ENCODE measurements at regions not wholly inside any gene's neighbourhood (a gene's known extent, or its start where the extent isn't known, plus 50 kb on each side); places are given as distances from the start of the nearest gene placed in this dataset.
"Not testable (repeated sequence)": the region's sequence is repeated elsewhere in the genome, so short reads cannot be mapped to it uniquely, and the experiment has no call there.

DNA sequence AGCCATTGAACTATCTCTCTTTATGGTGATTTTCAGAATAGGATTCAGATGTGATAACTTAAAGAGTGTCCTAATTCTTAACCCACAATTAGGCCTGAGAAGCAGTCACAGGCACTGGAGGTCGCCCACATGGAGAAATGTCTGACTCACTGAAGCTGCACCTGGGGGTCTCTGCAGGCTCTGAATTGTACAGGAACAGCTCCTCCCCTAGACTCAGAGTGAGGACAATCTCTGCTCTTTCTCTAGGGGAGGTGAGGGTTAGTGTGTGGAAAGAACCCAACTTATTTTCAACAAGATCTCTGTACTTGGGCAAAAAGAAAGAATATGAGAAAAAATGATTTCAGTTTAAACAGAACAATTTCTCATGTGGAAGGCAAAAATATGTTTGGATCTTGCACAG, 1124.6 kb downstream of the TMEM121 start:
- TF ChIP-seq POLR2A (IDR thresholded peaks at IDR 0.05; ENCODE audit: low read depth, low read length) = no peak
- DNase-seq (ENCODE audit: insufficient read length, low spot score) (no peak), FAIRE-seq (no peak)

DNA sequence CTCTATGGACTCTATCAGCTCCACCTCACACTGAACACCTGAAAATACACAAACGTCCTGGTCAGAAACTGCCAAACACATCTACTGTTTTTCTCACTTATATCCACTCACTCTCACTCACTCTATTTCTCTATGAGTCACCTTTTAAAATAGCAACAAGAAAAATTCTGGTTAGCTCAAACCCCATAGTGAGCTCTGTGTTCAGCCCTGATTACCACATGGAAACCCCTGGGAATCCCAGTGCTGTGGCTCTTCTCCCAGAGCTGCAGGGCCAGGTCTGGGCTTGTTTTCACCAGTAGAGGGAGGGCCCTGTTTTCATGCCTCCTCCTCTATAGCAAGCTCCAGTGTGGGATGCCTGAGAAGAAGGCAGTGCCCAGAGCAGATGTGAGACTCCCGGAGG, 1126.1 kb downstream of the TMEM121 start:
- TF ChIP-seq POLR2A (IDR thresholded peaks at IDR 0.05; ENCODE audit: low read depth, low read length) = no peak
- DNase-seq (ENCODE audit: insufficient read length, low spot score) = no peak
- no peak for FAIRE-seq

DNA sequence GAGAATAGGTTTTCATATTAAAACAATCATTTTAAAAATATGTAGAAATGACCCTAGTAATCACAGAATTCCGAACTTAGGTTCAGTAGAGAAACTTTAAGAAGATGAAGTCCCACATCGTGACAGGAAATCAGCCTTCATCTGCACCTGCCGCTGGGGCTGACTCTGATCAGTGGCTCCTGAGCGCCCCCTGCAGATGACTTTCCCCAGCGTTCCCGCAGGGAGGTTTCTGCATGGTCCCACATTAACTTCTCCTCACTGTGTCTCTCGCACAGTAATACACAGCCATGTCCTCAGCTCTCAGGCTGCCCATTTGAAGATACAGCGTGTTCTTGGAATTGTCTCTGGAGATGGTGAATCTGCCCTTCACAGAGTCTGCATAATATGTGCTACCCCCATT, 1131.1 kb downstream of the TMEM121 start:
- DNase-seq (ENCODE audit: insufficient read length, low spot score) (no peak), FAIRE-seq (no peak)
- TF ChIP-seq POLR2A (IDR thresholded peaks at IDR 0.05; ENCODE audit: low read depth, low read length) = no peak

DNA sequence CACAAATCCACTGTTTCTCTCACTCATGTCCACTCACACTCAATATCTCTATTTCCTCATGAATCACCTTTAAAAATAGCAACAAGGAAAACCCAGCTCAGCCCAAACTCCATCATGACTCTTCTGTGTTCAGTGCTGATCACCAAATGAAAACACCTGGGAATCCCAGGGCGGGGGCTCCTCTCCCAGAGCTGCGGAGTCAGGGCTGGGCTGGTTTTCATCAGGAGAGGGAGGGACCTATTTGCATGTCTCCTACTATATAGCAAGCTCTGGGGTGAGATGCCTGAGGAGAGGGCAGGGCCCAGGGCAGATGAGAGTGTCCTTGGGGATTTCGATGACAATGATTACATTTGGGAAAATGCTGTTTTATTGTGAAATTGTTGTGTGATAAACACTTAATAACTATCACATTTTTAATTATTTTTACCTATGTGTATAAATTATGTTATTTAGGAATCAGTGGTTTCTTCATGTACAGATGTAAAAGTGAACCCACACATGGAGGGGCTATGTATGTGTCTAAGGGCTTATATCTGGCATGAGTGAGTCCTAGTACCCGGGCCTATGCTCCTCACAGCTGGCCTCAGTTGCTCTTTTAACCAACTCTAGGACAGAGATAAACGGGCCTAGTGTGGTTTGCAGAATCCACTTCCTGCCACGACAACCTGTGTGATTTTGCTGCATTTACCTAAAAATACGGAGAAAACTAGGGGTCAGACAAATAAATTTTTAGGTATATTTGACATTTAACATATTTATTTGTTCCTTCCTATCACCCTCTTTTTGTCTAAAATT, 1131.9 kb downstream of the TMEM121 start:
- FAIRE-seq; DNase-seq (ENCODE audit: insufficient read length, low spot score): not testable (repeated sequence)

- FAIRE-seq; DNase-seq (ENCODE audit: insufficient read length, low spot score): not testable (repeated sequence)
Observed at GRCh38 chr14:106661561-106661960, 1135.2 kb downstream of the TMEM121 start.

DNA sequence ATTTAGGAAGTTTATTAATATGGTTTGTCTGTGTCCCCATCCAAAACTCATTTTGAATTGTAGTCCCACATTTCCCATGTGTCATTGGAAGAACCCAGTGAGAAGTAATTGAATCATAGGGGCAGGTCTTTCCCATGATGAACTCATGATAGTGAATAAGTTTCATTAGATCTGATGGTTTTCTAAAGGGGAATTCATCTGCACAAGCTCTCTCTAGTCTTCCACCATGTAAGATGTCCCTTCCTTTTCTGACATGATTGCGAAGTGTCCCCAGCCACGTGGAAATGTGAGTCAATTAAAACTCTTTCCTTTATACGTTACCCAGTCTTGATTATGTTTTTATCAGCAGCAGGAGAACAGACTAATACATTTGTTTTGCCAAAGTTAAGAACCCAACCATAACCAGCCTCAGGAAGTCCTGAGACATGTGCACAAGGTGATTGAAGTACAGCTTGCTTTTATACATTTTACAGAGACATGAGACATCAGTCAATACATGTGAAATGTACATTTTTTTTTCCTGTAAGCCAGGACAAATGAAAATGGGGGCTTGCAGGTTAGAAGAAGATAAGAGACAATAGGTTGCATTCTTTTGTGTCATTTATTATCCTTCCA, 1136.7 kb downstream of the TMEM121 start:
- FAIRE-seq (no peak), DNase-seq (ENCODE audit: insufficient read length, low spot score) (no peak)
- no peak for TF ChIP-seq POLR2A (IDR thresholded peaks at IDR 0.05; ENCODE audit: low read depth, low read length)

DNA sequence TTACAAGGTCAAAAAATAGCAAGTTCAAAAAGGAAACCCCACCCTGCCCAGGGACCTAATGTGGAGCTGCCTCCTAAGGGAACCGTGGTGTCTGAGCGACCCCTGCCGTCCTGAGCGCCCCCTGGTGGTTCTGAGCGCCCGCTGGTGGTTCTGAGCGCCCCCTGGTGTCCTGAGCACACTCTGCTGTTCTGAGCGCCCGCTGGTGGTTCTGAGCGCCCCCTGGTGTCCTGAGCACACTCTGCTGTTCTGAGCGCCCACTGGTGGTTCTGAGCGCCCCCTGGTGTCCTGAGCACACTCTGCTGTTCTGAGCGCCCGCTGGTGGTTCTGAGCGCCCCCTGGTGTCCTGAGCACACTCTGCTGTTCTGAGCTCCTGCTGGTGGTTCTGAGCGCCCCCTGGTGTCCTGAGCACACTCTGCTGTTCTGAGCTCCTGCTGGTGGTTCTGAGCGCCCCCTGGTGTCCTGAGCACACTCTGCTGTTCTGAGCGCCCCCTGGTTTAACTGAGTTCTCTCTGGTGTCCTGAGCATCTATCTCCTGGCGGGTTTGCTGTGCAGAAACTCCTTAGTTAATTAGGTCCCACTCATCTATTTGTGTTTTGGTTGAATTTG, 1137.5 kb downstream of the TMEM121 start:
- not testable (repeated sequence) for FAIRE-seq; DNase-seq (ENCODE audit: insufficient read length, low spot score)

DNA sequence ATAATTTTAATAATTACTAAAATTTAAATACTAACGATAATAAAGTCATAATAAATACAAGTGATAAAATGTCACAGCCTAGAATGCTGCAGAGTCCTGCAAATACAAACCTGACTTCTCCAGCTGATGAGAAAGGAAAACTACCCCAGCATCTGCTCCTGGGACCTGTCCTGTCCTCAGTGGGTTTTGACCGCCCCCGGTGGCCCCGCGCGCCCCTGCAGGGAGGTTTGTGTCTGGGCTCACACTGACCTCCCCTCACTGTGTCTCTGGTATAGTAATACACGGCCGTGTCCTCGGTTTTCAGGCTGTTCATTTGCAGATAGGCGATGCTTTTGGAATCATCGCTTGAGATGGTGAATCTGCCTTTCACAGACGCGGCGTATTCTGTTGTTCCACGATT, 1139.4 kb downstream of the TMEM121 start:
- FAIRE-seq (no peak), DNase-seq (ENCODE audit: insufficient read length, low spot score) (no peak)
- no peak for TF ChIP-seq POLR2A (IDR thresholded peaks at IDR 0.05; ENCODE audit: low read depth, low read length)

DNA sequence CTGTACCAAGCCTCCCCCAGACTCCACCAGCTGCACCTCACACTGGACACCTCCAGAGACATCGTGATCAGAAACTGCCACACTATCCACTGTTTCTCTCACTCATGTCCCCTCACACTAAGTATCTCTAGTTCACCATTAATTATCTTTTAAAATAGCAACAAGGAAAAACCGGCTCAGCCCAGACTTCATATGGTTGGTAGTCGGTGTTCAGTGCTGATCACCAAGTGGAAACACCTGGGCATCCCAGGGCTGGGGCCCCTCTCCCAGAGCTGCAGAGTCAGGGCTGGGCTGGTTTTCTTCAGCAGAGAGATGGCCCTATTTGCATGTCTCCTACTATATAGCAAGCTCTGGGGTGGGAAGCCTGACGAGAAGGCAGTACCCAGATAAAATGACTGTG, 1140.0 kb downstream of the TMEM121 start:
- no peak for FAIRE-seq
- no peak for DNase-seq (ENCODE audit: insufficient read length, low spot score)
- no peak for TF ChIP-seq POLR2A (IDR thresholded peaks at IDR 0.05; ENCODE audit: low read depth, low read length)

DNA sequence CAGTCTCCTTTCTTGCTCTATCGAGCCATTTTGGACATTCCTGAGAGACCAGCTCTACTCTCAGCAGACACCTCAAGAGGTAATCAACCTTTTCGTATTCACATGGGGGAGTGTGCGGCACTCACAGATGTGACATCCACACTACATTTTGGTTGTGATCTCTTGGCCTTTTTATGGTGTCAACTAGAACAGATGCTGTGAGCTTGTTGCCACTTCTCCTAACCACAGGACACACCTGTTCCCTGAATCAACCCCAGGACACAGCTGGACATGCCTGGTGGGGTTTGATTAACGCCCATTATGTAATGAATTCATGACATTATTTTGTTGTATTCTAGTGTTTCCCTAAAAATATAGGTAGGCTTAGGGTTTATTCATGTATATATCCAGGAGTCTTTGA, 1143.6 kb downstream of the TMEM121 start:
- DNase-seq (ENCODE audit: insufficient read length, low spot score) (no peak), FAIRE-seq (no peak)
- TF ChIP-seq POLR2A (IDR thresholded peaks at IDR 0.05; ENCODE audit: low read depth, low read length) = no peak

- FAIRE-seq; DNase-seq (ENCODE audit: insufficient read length, low spot score): not testable (repeated sequence)
Observed at GRCh38 chr14:106674093-106674492, 1147.7 kb downstream of the TMEM121 start.

DNA sequence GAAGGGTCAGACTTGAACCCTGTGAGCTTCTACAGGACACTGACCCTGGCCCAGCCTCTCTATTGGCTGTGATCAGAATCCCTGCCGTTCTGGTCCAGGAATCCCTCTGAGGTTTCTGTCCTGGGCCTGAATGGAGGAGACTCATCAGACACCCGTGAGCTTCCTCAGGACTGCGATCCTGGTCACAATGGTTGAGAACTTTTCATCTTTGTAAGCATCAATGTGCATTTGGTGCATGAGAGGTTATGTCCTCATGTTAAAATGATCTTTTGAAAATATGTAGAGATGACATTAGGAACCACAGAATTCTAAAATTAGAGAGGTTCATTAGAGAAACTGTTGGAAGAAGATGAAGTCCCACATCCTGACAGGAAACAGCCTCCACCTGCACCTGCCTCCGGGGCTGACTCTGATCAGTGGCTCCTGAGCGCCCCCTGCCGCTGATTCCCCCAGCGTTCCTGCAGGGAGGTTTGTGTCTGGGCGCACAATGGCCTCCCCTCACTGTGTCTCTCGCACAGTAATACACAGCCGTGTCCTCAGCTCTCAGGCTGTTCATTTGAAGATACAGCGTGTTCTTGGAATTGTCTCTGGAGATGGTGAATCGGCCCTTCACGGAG, 1148.2 kb downstream of the TMEM121 start:
- DNase-seq (ENCODE audit: insufficient read length, low spot score); FAIRE-seq: not testable (repeated sequence)

GRCh38 chr14:106675716-106676115, 1149.3 kb downstream of the TMEM121 start:
- DNase-seq (ENCODE audit: insufficient read length, low spot score) = not testable (repeated sequence)

DNA sequence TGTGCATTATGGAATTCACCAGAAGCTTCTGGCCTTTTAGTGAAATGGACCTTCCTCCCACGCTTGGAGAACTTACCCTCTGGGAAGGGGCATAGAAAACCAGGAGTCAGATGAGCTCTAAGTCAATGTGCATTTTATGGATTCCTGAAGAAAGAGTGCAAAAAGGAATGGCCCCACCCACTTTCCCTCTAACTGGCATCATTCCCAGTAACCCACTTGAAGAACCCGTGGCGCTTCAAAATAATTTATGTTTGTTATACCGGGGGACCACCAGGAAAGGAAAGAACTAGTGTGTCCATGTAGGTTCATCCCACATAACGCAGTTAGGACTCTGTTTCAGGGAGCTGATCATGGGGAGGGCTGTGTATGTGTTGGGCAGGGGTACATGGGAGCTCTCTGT, 1153.4 kb downstream of the TMEM121 start:
- FAIRE-seq (no peak), DNase-seq (ENCODE audit: insufficient read length, low spot score) (no peak)
- no peak for TF ChIP-seq POLR2A (IDR thresholded peaks at IDR 0.05; ENCODE audit: low read depth, low read length)

More at GRCh38 chr14:106675716-106676115, 1149.3 kb downstream of the TMEM121 start:
- not testable (repeated sequence) for FAIRE-seq

GRCh38 chr14:106681161-106681560, 1154.8 kb downstream of the TMEM121 start:
- FAIRE-seq (no peak), DNase-seq (ENCODE audit: insufficient read length, low spot score) (no peak)
- TF ChIP-seq POLR2A (IDR thresholded peaks at IDR 0.05; ENCODE audit: low read depth, low read length) = no peak

Data from H54 (cell line).